ENCODE measurements at regions not wholly inside any gene's neighbourhood (a gene's known extent, or its start where the extent isn't known, plus 50 kb on each side); places are given as distances from the start of the nearest gene placed in this dataset.

DNA sequence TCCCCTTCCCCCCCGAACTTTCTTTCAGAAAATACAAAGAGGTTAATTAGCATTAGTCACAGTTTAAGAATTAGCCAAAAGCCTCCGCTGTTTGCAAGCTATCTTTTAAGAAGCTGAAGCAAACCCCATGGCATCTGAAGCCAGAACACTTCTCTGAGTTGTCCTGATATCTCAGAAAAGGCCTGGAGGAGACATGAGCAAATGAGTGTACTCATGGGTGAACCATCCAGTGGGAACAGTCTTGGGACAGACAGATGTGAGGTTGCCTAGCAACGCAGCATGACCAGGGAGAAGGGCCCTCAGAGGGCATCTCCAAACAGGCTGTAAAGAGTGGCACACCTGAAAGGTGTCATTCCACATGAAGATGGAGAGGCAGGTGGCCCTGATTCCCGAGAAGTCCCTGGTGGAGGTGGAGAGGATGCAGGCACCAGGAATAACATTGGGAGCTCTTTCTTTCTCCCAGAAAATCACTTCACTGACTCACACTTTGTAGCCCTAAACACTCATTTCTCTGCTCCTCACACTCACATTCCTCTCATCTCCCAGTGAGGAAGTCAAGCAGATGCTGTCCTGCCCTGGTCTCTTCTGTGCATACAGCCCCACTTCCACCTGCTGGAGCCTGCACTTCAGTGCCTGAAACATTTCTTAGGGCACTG lies 87.0 kb upstream of the TSHZ3 start:
- no peaks in the 10 kb centered on the region for H3K36me3 ChIP-seq (replicated peaks; ENCODE audit: low read depth, low read length)
- H3K4me2 ChIP-seq (ENCODE audit: low read length), result no peak overlapping the region
- no peaks in the 10 kb centered on the region for H3K27me3 ChIP-seq (ENCODE audit: low read depth, low read length)
- TF ChIP-seq CTCF (IDR thresholded peaks at IDR 0.05; ENCODE audit: low read depth, low read length) (no peak), EZH2phosphoT487 (IDR thresholded peaks at IDR 0.05; ENCODE audit: low read depth) (no peak)
- H4K20me1 ChIP-seq (ENCODE audit: insufficient read depth, low read length), result no peaks in the 10 kb centered on the region
- H3K27ac ChIP-seq (ENCODE audit: low read length), result no peak overlapping the region
- no peaks in the 10 kb centered on the region for H3K79me2 ChIP-seq (ENCODE audit: low read length)
- no peaks in the 10 kb centered on the region for H3K9me3 ChIP-seq (ENCODE audit: insufficient read depth, low read length)
- no peak overlapping the region for H3K9ac ChIP-seq (ENCODE audit: low read length)
- no peak overlapping the region for H3K4me3 ChIP-seq (ENCODE audit: low read length)
- H3K4me1 ChIP-seq (ENCODE audit: low read length), result no peaks in the 10 kb centered on the region
- H2AFZ ChIP-seq (ENCODE audit: low read depth, low read length), result no peak overlapping the region

DNA sequence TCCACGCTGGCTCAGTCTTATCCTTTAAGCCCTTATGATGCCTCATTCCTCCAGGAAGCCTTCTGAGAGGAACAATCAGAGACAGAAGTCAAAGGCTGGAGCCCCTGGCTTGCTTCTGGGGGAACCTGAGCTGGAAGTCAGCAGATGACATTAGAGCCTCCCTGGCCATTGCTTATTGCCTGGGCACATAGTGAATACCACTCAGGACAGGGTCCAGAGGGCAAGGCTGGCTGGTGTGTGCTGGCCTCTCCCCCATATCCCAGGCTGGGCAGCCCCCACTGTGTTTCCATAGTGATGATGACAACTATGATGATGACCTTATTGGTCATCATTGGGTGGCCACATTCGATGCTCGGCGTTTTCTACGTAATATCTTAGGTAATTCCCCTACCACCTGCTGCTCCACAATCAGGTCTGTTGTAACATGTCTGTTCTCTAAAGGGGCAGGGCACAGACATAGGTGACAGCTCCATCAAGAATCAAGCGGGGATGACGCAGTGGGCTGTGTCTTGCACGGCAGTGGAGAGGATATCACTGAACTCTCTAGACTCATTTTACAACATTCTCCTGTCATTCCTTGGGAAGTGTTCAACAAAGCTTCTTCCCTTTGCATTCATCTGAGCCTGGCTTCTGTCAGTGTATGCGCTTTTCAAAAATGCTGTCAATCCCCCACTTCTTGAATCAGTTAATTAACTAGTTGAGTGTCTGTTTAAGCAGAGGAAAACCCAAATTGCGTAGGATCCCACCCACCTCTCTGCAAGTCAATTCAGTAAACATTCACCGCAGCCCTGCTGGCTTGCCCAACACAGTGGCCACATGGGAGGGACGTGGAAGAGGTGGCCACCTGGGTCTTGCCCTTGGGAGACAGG lies 89.4 kb upstream of the TSHZ3 start:
- no peaks in the 10 kb centered on the region for H3K79me2 ChIP-seq (ENCODE audit: low read length)
- H3K36me3 ChIP-seq (replicated peaks; ENCODE audit: low read depth, low read length), result no peaks in the 10 kb centered on the region
- H3K9me3 ChIP-seq (ENCODE audit: insufficient read depth, low read length), result no peaks in the 10 kb centered on the region
- no peak overlapping the region for H3K27ac ChIP-seq (ENCODE audit: low read length)
- H3K4me3 ChIP-seq (ENCODE audit: low read length), result no peak overlapping the region
- no peak overlapping the region for H3K4me2 ChIP-seq (ENCODE audit: low read length)
- H3K4me1 ChIP-seq (ENCODE audit: low read length), result no peaks in the 10 kb centered on the region
- TF ChIP-seq CTCF (IDR thresholded peaks at IDR 0.05; ENCODE audit: low read depth, low read length) (no peak), EZH2phosphoT487 (IDR thresholded peaks at IDR 0.05; ENCODE audit: low read depth) (no peak)
- no peak overlapping the region for H3K9ac ChIP-seq (ENCODE audit: low read length)
- H3K27me3 ChIP-seq (ENCODE audit: low read depth, low read length), result no peaks in the 10 kb centered on the region
- H2AFZ ChIP-seq (ENCODE audit: low read depth, low read length), result no peak overlapping the region
- H4K20me1 ChIP-seq (ENCODE audit: insufficient read depth, low read length), result no peaks in the 10 kb centered on the region

DNA sequence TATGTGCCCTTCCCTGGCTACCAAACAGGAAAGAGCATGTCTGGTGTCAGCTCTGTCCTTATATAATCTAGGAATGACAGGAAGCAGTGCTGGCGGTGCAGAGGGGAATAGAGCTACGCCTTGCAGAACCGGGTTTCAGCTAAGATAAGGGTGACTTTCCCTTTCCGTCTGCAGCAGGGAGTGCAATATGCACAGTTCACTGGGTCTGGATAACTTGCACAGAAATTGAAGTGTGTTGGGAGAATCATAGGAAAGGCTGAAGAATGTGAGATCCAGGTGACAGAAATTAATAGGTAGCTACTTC lies 90.0 kb upstream of the TSHZ3 start:
- TF ChIP-seq CTCF (IDR thresholded peaks at IDR 0.05; ENCODE audit: low read depth, low read length), result no peak
- no peak for TF ChIP-seq EZH2phosphoT487 (IDR thresholded peaks at IDR 0.05; ENCODE audit: low read depth)
- no peak overlapping the region for H3K27ac ChIP-seq (ENCODE audit: low read length)
- no peak overlapping the region for H3K4me3 ChIP-seq (ENCODE audit: low read length)
- H3K9me3 ChIP-seq (ENCODE audit: insufficient read depth, low read length), result no peaks in the 10 kb centered on the region
- no peak overlapping the region for H2AFZ ChIP-seq (ENCODE audit: low read depth, low read length)
- no peaks in the 10 kb centered on the region for H4K20me1 ChIP-seq (ENCODE audit: insufficient read depth, low read length)
- H3K79me2 ChIP-seq (ENCODE audit: low read length), result no peaks in the 10 kb centered on the region
- no peak overlapping the region for H3K9ac ChIP-seq (ENCODE audit: low read length)
- no peak overlapping the region for H3K4me2 ChIP-seq (ENCODE audit: low read length)
- no peaks in the 10 kb centered on the region for H3K27me3 ChIP-seq (ENCODE audit: low read depth, low read length)
- no peaks in the 10 kb centered on the region for H3K4me1 ChIP-seq (ENCODE audit: low read length)
- no peaks in the 10 kb centered on the region for H3K36me3 ChIP-seq (replicated peaks; ENCODE audit: low read depth, low read length)

- no peak overlapping the region for H3K4me2 ChIP-seq (ENCODE audit: low read length)
- peaks cover 4% of the 10 kb centered on the region; the same call in 1 of the 2 replicates for H3K9me3 ChIP-seq (ENCODE audit: insufficient read depth, low read length)
- H2AFZ ChIP-seq (ENCODE audit: low read depth, low read length), result no peak overlapping the region
- H3K27ac ChIP-seq (ENCODE audit: low read length), result no peak overlapping the region
- H3K27me3 ChIP-seq (ENCODE audit: low read depth, low read length), result no peaks in the 10 kb centered on the region
- no peak overlapping the region for H3K4me3 ChIP-seq (ENCODE audit: low read length)
- no peaks in the 10 kb centered on the region for H4K20me1 ChIP-seq (ENCODE audit: insufficient read depth, low read length)
- TF ChIP-seq EZH2phosphoT487 (IDR thresholded peaks at IDR 0.05; ENCODE audit: low read depth), result no peak
- TF ChIP-seq CTCF (IDR thresholded peaks at IDR 0.05; ENCODE audit: low read depth, low read length), result no peak
- H3K36me3 ChIP-seq (replicated peaks; ENCODE audit: low read depth, low read length), result no peaks in the 10 kb centered on the region
- no peaks in the 10 kb centered on the region for H3K4me1 ChIP-seq (ENCODE audit: low read length)
- H3K9ac ChIP-seq (ENCODE audit: low read length), result no peak overlapping the region
- no peaks in the 10 kb centered on the region for H3K79me2 ChIP-seq (ENCODE audit: low read length)
Observed at GRCh38 chr19:31444931-31445330, 95.7 kb upstream of the TSHZ3 start.

All from OCI-LY3 (cell line).